Tibial nerve (tissue), 3 donors: ENCODE measurements at regions not wholly inside any gene's neighbourhood (a gene's known extent, or its start where the extent isn't known, plus 50 kb on each side); places are given as distances from the start of the nearest gene placed in this dataset.

ENCODE experiments used
- CTCF ChIP-seq, 5 experiments: fragments of 200-600 bp in 3 of 5; fragments of 450-650 bp in 2 of 5; sonication (generic) in 3 of 5; IDR thresholded peaks; one replicate each; pipeline ENCODE4 v1.5.1; 2016 to 2019; ENCODE audit warnings: antibody characterized with exemption in 5 of 5, mild to moderate bottlenecking in 3 of 5, moderate library complexity in 2 of 5
- POLR2A ChIP-seq, 2 donors: fragments of 450-650 bp; IDR thresholded peaks; one replicate each; pipeline ENCODE4 v1.6.1; 2017; ENCODE audit warnings: antibody characterized with exemption in 2 of 2, mild to moderate bottlenecking in 2 of 2, moderate library complexity in 2 of 2

DNA sequence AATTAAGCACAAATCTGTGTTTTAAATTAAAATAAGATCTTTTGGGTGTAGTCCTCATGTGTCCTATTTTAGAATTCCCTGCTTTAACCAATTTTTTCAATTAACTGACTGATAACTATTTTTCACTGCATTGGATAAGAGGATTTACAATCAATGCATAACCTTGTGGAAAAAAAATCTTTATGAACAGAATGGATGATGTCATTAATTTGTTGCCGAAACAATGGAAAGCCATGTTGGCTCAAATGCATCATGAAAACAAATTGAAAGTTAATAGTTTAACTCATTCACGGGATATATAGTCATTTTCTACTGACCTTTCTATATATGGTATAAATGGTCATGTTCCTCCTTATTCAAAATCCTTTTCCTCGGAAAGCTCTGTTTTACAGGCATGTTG, 82.3 kb downstream of the PRLHR start:
- TF ChIP-seq POLR2A (IDR thresholded peaks at IDR 0.05) (no peak), CTCF (IDR thresholded peaks at IDR 0.05) (no peak)
